HEK293 (cell line): ENCODE measurements at regions not wholly inside any gene's neighbourhood (a gene's known extent, or its start where the extent isn't known, plus 50 kb on each side); places are given as distances from the start of the nearest gene placed in this dataset.
A peak's percentile ranks its signal among the peaks of the same experiment; 100 is the strongest.

ENCODE experiments used
- BCL11A ChIP-seq: fragments of 450-650 bp; formaldehyde crosslinking; IDR thresholded peaks from 2 replicates; pipeline ENCODE4 v1.5.1; 2016; ENCODE audit warnings: low read depth, missing biosample characterization, missing genetic modification characterization
- GLIS1 ChIP-seq: fragments of 450-650 bp; formaldehyde crosslinking; IDR thresholded peaks from 2 replicates; pipeline ENCODE4 v1.5.1; 2016; ENCODE audit warnings: missing biosample characterization, missing genetic modification characterization
- HOXD13 ChIP-seq: sonication (generic); formaldehyde crosslinking; IDR thresholded peaks from 2 replicates; pipeline ENCODE4 v1.8.0; 2022; ENCODE audit warnings: missing genetic modification reagents, borderline replicate concordance
- KLF8 ChIP-seq: fragments of 450-650 bp; formaldehyde crosslinking; IDR thresholded peaks from 2 replicates; pipeline ENCODE4 v1.5.1; 2016; ENCODE audit warnings: missing biosample characterization, missing genetic modification characterization
- MZF1 ChIP-seq: fragments of 450-650 bp; formaldehyde crosslinking; IDR thresholded peaks from 2 replicates; pipeline ENCODE4 v1.5.1; 2017; ENCODE audit warnings: missing biosample characterization, missing genetic modification characterization, borderline replicate concordance
- SP3 ChIP-seq: fragments of 450-650 bp; formaldehyde crosslinking; IDR thresholded peaks from 2 replicates; pipeline ENCODE4 v1.5.1; 2016; ENCODE audit warnings: missing biosample characterization, missing genetic modification characterization
- ZBTB48 ChIP-seq: fragments of 450-650 bp; formaldehyde crosslinking; IDR thresholded peaks from 2 replicates; pipeline ENCODE4 v1.5.1; 2016; ENCODE audit warnings: missing biosample characterization, missing genetic modification characterization
- ZNF146 ChIP-seq: fragments of 450-650 bp; formaldehyde crosslinking; IDR thresholded peaks from 2 replicates; pipeline ENCODE4 v1.5.1; 2016; ENCODE audit warnings: missing biosample characterization, missing genetic modification characterization
- ZNF157 ChIP-seq: fragments of 450-650 bp; formaldehyde crosslinking; IDR thresholded peaks from 2 replicates; pipeline ENCODE4 v1.5.1; 2016; ENCODE audit warnings: missing biosample characterization, missing genetic modification characterization
- ZNF366 ChIP-seq: fragments of 450-650 bp; formaldehyde crosslinking; conservative IDR thresholded peaks from 2 replicates; pipeline ENCODE4 v1.5.1; 2016; ENCODE audit warnings: missing biosample characterization, missing genetic modification characterization
- ZNF391 ChIP-seq: fragments of 450-650 bp; formaldehyde crosslinking; IDR thresholded peaks from 2 replicates; pipeline ENCODE4 v1.5.1; 2016; ENCODE audit warnings: low read depth, missing biosample characterization, missing genetic modification characterization, borderline replicate concordance
- ZNF501 ChIP-seq: fragments of 450-650 bp; formaldehyde crosslinking; IDR thresholded peaks from 2 replicates; pipeline ENCODE4 v1.5.1; 2016; ENCODE audit warnings: missing biosample characterization, missing genetic modification characterization
- ZNF549 ChIP-seq: fragments of 450-650 bp; IDR thresholded peaks from 2 replicates; pipeline ENCODE4 v1.5.1; 2018; ENCODE audit warnings: missing biosample characterization, missing genetic modification characterization, mild to moderate bottlenecking, inconsistent platforms, moderate library complexity
- ZNF558 ChIP-seq: fragments of 450-650 bp; formaldehyde crosslinking; IDR thresholded peaks from 2 replicates; pipeline ENCODE4 v1.5.1; 2016; ENCODE audit warnings: missing biosample characterization, missing genetic modification characterization
- ZNF571 ChIP-seq: fragments of 450-650 bp; formaldehyde crosslinking; IDR thresholded peaks from 2 replicates; pipeline ENCODE4 v1.5.0; 2017; ENCODE audit warnings: missing biosample characterization, missing genetic modification characterization
- ZNF623 ChIP-seq: fragments of 450-650 bp; formaldehyde crosslinking; IDR thresholded peaks from 2 replicates; pipeline ENCODE4 v1.5.1; 2016; ENCODE audit warnings: missing biosample characterization, missing genetic modification characterization
- ZNF654 ChIP-seq: fragments of 450-650 bp; formaldehyde crosslinking; IDR thresholded peaks from 2 replicates; pipeline ENCODE4 v1.5.1; 2016; ENCODE audit warnings: low read depth, missing biosample characterization, missing genetic modification characterization
- ZNF837 ChIP-seq: fragments of 450-650 bp; formaldehyde crosslinking; IDR thresholded peaks from 2 replicates; pipeline ENCODE4 v1.5.1; 2016; ENCODE audit warnings: missing biosample characterization, missing genetic modification characterization
- ZNF843 ChIP-seq: fragments of 450-650 bp; formaldehyde crosslinking; IDR thresholded peaks from 2 replicates; pipeline ENCODE4 v1.5.1; 2016; ENCODE audit warnings: missing biosample characterization, missing genetic modification characterization
- ZSCAN23 ChIP-seq: fragments of 450-650 bp; formaldehyde crosslinking; IDR thresholded peaks from 2 replicates; pipeline ENCODE4 v1.5.1; 2016; ENCODE audit warnings: missing biosample characterization, missing genetic modification characterization
- TF ChIP-seq, protein P1 (sequence below): fragments of 450-650 bp; IDR thresholded peaks from 2 replicates; pipeline ENCODE4 v1.5.1; 2018; ENCODE audit warnings: missing biosample characterization, missing genetic modification characterization
- TF ChIP-seq, protein P2 (sequence below): fragments of 450-650 bp; formaldehyde crosslinking; IDR thresholded peaks from 2 replicates; pipeline ENCODE4 v1.5.1; 2017; ENCODE audit warnings: missing biosample characterization, missing genetic modification characterization
- TF ChIP-seq, protein P3 (sequence below): fragments of 450-650 bp; formaldehyde crosslinking; IDR thresholded peaks from 2 replicates; pipeline ENCODE4 v1.5.1; 2016; ENCODE audit warnings: missing biosample characterization, missing genetic modification characterization
- TF ChIP-seq, protein P4 (sequence below): fragments of 450-650 bp; formaldehyde crosslinking; IDR thresholded peaks from 2 replicates; pipeline ENCODE4 v1.5.1; 2016; ENCODE audit warnings: missing biosample characterization, missing genetic modification characterization
- TF ChIP-seq, protein P5 (sequence below): sonication (generic); formaldehyde crosslinking; IDR thresholded peaks from 2 replicates; pipeline ENCODE4 v1.8.1; 2022; ENCODE audit warnings: mild to moderate bottlenecking, moderate library complexity, missing genetic modification reagents
- TF ChIP-seq, protein P6 (sequence below): fragments of 450-650 bp; formaldehyde crosslinking; IDR thresholded peaks from 2 replicates; pipeline ENCODE4 v1.5.1; 2017; ENCODE audit warnings: missing biosample characterization, mild to moderate bottlenecking, missing genetic modification characterization, moderate library complexity
- TF ChIP-seq, protein P7 (sequence below): fragments of 450-650 bp; formaldehyde crosslinking; IDR thresholded peaks from 2 replicates; pipeline ENCODE4 v1.5.1; 2016; ENCODE audit warnings: missing biosample characterization, missing genetic modification characterization, low read depth
- TF ChIP-seq, protein P8 (sequence below): fragments of 450-650 bp; formaldehyde crosslinking; IDR thresholded peaks from 2 replicates; pipeline ENCODE4 v1.5.1; 2016; ENCODE audit warnings: missing biosample characterization, missing genetic modification characterization

DNA sequence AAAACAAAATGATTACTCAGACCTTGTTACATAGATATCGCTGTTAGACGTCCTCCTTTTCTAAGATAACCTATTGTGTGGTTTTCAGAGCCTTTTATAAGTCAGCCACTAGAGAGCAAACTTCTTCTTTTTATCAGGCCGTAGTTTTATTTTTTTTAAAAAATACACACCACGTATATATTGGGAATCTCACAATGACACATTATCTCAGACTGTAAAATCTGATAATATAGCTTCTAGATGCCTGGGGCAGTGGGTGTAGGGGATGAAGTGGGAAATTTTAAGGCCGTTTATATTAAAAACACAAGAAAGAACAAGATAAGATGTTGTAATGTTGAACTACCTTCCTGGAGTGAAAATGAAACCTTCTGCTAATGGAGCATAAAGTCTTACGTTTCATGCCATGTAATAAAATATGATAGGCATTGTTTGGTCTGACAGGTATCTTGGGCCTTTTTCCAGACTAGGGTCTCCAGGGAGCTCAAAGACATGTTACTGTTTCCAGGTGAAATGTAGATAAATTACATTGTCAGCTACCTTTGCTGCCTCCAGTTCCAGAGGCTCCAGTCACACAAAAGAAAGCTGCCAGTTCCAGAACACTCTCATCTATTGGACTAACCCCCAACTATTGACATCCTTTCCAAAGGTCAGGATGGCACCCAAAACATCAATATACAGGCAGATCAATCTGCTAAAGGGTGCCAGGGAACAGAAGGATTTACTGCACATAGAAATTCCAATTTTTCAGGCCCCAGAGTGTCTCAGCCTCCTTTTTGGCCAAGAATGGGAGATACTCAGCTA is 130.2 kb upstream of the AKIRIN2 start (continued):
- TF ChIP-seq KLF8 (tag by site-specific recombination) (peak; percentile 87), GLIS1 (tag by site-specific recombination) (no peak), HOXD13 (0 out of 2 replicates have a peak, but pooled peaks have one; percentile 25), ZSCAN23 (tag by site-specific recombination) (no peak), SP3 (tag by site-specific recombination) (0 out of 2 replicates have a peak, but pooled peaks have one; percentile 18), ZNF157 (tag by site-specific recombination) (no peak), ZNF623 (tag by site-specific recombination) (no peak), ZNF391 (tag by site-specific recombination) (no peak), ZNF501 (tag by site-specific recombination) (0 out of 2 replicates have a peak, but pooled peaks have one; percentile 35), ZNF146 (tag by site-specific recombination) (no peak), ZNF366 (tag by site-specific recombination) (peak; percentile 68), MZF1 (tag by site-specific recombination) (no peak; the same call in 1 of the 2 replicates), ZNF558 (tag by site-specific recombination) (no peak), ZNF843 (tag by site-specific recombination) (peak; percentile 85), ZNF571 (tag by site-specific recombination) (no peak), ZNF654 (tag by site-specific recombination) (peak; percentile 66), ZNF837 (tag by site-specific recombination) (no peak), ZNF549 (tag by site-specific recombination) (no peak), ZBTB48 (tag by site-specific recombination) (no peak), BCL11A (tag by site-specific recombination) (no peak)
- TF ChIP-seq, protein P1, sequence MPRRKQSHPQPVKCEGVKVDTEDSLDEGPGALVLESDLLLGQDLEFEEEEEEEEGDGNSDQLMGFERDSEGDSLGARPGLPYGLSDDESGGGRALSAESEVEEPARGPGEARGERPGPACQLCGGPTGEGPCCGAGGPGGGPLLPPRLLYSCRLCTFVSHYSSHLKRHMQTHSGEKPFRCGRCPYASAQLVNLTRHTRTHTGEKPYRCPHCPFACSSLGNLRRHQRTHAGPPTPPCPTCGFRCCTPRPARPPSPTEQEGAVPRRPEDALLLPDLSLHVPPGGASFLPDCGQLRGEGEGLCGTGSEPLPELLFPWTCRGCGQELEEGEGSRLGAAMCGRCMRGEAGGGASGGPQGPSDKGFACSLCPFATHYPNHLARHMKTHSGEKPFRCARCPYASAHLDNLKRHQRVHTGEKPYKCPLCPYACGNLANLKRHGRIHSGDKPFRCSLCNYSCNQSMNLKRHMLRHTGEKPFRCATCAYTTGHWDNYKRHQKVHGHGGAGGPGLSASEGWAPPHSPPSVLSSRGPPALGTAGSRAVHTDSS = peak; percentile 15; the same call in 1 of the 2 replicates
- TF ChIP-seq, protein P2, sequence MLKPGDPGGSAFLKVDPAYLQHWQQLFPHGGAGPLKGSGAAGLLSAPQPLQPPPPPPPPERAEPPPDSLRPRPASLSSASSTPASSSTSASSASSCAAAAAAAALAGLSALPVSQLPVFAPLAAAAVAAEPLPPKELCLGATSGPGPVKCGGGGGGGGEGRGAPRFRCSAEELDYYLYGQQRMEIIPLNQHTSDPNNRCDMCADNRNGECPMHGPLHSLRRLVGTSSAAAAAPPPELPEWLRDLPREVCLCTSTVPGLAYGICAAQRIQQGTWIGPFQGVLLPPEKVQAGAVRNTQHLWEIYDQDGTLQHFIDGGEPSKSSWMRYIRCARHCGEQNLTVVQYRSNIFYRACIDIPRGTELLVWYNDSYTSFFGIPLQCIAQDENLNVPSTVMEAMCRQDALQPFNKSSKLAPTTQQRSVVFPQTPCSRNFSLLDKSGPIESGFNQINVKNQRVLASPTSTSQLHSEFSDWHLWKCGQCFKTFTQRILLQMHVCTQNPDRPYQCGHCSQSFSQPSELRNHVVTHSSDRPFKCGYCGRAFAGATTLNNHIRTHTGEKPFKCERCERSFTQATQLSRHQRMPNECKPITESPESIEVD (tag by site-specific recombination) = peak; percentile 95
- TF ChIP-seq, protein P3, sequence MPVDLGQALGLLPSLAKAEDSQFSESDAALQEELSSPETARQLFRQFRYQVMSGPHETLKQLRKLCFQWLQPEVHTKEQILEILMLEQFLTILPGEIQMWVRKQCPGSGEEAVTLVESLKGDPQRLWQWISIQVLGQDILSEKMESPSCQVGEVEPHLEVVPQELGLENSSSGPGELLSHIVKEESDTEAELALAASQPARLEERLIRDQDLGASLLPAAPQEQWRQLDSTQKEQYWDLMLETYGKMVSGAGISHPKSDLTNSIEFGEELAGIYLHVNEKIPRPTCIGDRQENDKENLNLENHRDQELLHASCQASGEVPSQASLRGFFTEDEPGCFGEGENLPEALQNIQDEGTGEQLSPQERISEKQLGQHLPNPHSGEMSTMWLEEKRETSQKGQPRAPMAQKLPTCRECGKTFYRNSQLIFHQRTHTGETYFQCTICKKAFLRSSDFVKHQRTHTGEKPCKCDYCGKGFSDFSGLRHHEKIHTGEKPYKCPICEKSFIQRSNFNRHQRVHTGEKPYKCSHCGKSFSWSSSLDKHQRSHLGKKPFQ (tag by site-specific recombination) = peak; percentile 73; the same call in 1 of the 2 replicates
- TF ChIP-seq, protein P4, sequence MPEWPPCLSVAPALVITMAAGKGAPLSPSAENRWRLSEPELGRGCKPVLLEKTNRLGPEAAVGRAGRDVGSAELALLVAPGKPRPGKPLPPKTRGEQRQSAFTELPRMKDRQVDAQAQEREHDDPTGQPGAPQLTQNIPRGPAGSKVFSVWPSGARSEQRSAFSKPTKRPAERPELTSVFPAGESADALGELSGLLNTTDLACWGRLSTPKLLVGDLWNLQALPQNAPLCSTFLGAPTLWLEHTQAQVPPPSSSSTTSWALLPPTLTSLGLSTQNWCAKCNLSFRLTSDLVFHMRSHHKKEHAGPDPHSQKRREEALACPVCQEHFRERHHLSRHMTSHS = no peak
- TF ChIP-seq, protein P5, sequence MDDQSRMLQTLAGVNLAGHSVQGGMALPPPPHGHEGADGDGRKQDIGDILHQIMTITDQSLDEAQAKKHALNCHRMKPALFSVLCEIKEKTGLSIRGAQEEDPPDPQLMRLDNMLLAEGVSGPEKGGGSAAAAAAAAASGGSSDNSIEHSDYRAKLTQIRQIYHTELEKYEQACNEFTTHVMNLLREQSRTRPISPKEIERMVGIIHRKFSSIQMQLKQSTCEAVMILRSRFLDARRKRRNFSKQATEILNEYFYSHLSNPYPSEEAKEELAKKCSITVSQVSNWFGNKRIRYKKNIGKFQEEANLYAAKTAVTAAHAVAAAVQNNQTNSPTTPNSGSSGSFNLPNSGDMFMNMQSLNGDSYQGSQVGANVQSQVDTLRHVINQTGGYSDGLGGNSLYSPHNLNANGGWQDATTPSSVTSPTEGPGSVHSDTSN = no peak
- TF ChIP-seq, protein P6, sequence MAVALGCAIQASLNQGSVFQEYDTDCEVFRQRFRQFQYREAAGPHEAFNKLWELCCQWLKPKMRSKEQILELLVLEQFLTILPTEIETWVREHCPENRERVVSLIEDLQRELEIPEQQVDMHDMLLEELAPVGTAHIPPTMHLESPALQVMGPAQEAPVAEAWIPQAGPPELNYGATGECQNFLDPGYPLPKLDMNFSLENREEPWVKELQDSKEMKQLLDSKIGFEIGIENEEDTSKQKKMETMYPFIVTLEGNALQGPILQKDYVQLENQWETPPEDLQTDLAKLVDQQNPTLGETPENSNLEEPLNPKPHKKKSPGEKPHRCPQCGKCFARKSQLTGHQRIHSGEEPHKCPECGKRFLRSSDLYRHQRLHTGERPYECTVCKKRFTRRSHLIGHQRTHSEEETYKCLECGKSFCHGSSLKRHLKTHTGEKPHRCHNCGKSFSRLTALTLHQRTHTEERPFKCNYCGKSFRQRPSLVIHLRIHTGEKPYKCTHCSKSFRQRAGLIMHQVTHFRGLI (tag by site-specific recombination) = no peak
- TF ChIP-seq, protein P7, sequence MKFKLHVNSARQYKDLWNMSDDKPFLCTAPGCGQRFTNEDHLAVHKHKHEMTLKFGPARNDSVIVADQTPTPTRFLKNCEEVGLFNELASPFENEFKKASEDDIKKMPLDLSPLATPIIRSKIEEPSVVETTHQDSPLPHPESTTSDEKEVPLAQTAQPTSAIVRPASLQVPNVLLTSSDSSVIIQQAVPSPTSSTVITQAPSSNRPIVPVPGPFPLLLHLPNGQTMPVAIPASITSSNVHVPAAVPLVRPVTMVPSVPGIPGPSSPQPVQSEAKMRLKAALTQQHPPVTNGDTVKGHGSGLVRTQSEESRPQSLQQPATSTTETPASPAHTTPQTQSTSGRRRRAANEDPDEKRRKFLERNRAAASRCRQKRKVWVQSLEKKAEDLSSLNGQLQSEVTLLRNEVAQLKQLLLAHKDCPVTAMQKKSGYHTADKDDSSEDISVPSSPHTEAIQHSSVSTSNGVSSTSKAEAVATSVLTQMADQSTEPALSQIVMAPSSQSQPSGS (tag by site-specific recombination) = no peak
- TF ChIP-seq, protein P8, sequence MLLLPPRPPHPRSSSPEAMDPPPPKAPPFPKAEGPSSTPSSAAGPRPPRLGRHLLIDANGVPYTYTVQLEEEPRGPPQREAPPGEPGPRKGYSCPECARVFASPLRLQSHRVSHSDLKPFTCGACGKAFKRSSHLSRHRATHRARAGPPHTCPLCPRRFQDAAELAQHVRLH = 0 out of 2 replicates have a peak, but pooled peaks have one; percentile 45
